ENCODE measurements at regions not wholly inside any gene's neighbourhood (a gene's known extent, or its start where the extent isn't known, plus 50 kb on each side); places are given as distances from the start of the nearest gene placed in this dataset.

DNA sequence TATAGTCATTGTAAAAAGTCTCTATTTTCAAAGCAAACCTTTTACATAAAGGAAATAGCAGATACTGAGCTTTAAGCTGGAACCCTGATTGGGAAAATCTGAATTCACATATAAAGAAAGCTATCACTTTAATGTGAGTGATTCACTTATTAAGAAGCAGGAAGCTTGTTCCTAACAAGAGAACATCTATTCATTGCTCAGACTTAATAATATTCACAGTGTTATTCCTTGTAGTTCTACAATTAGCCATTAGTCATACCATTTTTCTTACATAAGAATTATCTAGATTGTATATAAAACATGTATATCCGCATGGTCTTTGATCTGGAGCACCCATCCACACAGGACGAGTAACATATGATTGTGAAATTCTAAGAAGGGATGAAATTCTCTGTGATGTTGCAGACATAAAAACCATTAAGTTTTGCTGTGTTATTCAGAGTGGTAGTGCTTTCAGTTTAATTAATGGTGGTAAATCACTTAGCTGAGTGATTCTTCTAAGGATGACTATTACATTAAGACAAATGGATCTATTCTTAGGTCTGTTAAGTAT lies 71.1 kb upstream of the FOXQ1 start:
- Histone ChIP-seq H3K36me3 (replicated peaks in 1 of 2; ENCODE audit: control insufficient read depth in 1 of 2, insufficient read depth in 2 of 2, low read length in 1 of 2) (no peaks in the 10 kb centered on the region), H3K27me3 (ENCODE audit: insufficient read depth) (peaks cover 54% of the 10 kb centered on the region; the same call in 1 of the 2 replicates), H3K4me2 (no peak overlapping the region), H3K9me3 (no peaks in the 10 kb centered on the region), H3K79me2 (ENCODE audit: insufficient read depth) (no peaks in the 10 kb centered on the region), H3K9me2 (no peaks in the 10 kb centered on the region), H3K9ac (no peak overlapping the region), H3K4me1 (ENCODE audit: control insufficient read depth in 1 of 2, insufficient read depth in 2 of 2, low read depth in 1 of 2, low read length in 1 of 2) (no peaks in the 10 kb centered on the region), H3K4me3 (ENCODE audit: low read depth in 2 of 2, low read length in 1 of 2) (no peak overlapping the region), H2AFZ (ENCODE audit: low read depth) (no peak overlapping the region), H3F3A (replicated peaks; ENCODE audit: insufficient read depth) (no peaks in the 10 kb centered on the region), H3K27ac (ENCODE audit: low read depth in 2 of 2, low read length in 1 of 2) (no peak overlapping the region), H4K20me1 (ENCODE audit: insufficient read depth) (no peaks in the 10 kb centered on the region)
- DNase-seq, result no peak
- WGBS (ENCODE audit: low lambda C conversion rate), result 7% methylated on average over 2 of the region's 2 CpGs
- ChIA-PET CTCF (no interaction called here), POLR2A (no interaction called here)
- TF ChIP-seq NRF1 (IDR thresholded peaks at IDR 0.05; ENCODE audit: low read depth, low read length), result no peak
- TF ChIP-seq, protein P1, sequence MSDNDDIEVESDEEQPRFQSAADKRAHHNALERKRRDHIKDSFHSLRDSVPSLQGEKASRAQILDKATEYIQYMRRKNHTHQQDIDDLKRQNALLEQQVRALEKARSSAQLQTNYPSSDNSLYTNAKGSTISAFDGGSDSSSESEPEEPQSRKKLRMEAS (IDR thresholded peaks at IDR 0.05; ENCODE audit: low read depth), result no peak
- no peak for TF ChIP-seq GATA2 (CRISPR knock-in tag; IDR thresholded peaks at IDR 0.05)
- no peak for TF ChIP-seq ELF1 (IDR thresholded peaks at IDR 0.05)
- no peak for TF ChIP-seq EZH2phosphoT487 (IDR thresholded peaks at IDR 0.05; ENCODE audit: borderline replicate concordance, low read depth)
- no peak for TF ChIP-seq EP300 (IDR thresholded peaks at IDR 0.05; ENCODE audit: borderline replicate concordance in 1 of 2, low read depth in 1 of 2, low read length in 1 of 2)

DNA sequence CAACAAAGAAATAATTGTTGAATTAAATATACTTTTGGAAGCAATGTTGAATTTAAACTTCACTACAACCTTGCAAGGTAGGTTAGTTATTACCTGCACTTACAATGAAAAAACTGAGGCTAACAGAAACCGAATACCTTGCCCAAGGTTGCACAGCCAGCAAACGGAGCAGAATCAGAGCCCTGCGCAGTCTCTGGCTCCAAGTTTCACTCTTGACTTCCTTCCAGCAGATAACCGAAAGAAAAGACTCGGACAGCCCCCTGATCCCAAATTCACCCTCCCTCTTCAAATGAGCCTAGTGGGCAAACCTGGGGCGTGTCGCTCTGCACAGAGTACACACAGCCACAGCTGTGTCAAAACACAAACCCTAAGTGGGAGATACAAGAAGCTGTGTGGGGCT lies 72.1 kb upstream of the FOXQ1 start:
- H3K9ac ChIP-seq, result no peak overlapping the region
- no peak overlapping the region for H2AFZ ChIP-seq (ENCODE audit: low read depth)
- no peak overlapping the region for H3K4me2 ChIP-seq
- TF ChIP-seq MXI1 (IDR thresholded peaks at IDR 0.05; ENCODE audit: low read depth, low read length), result no peak
- TF ChIP-seq JUND (IDR thresholded peaks at IDR 0.05), result no peak
- no peak for TF ChIP-seq EP300 (IDR thresholded peaks at IDR 0.05; ENCODE audit: borderline replicate concordance in 1 of 2, low read depth in 1 of 2, low read length in 1 of 2)
- H3K4me3 ChIP-seq (ENCODE audit: low read depth in 2 of 2, low read length in 1 of 2), result no peak overlapping the region
- H3F3A ChIP-seq (replicated peaks; ENCODE audit: insufficient read depth), result no peaks in the 10 kb centered on the region
- 10% methylated on average over 7 of the region's 7 CpGs for WGBS (ENCODE audit: low lambda C conversion rate)
- H3K27ac ChIP-seq (ENCODE audit: low read depth in 2 of 2, low read length in 1 of 2), result no peak overlapping the region
- no peaks in the 10 kb centered on the region for H3K9me3 ChIP-seq
- CTCF ChIA-PET, result no interaction called here
- DNase-seq, result no peak
- no peaks in the 10 kb centered on the region for H3K79me2 ChIP-seq (ENCODE audit: insufficient read depth)
- POLR2A ChIA-PET, result no interaction called here
- H3K36me3 ChIP-seq (replicated peaks in 1 of 2; ENCODE audit: control insufficient read depth in 1 of 2, insufficient read depth in 2 of 2, low read length in 1 of 2), result no peaks in the 10 kb centered on the region
- H3K4me1 ChIP-seq (ENCODE audit: control insufficient read depth in 1 of 2, insufficient read depth in 2 of 2, low read depth in 1 of 2, low read length in 1 of 2), result no peaks in the 10 kb centered on the region
- peaks cover 50% of the 10 kb centered on the region; the same call in 1 of the 2 replicates for H3K27me3 ChIP-seq (ENCODE audit: insufficient read depth)
- no peaks in the 10 kb centered on the region for H3K9me2 ChIP-seq
- H4K20me1 ChIP-seq (ENCODE audit: insufficient read depth), result no peaks in the 10 kb centered on the region

DNA sequence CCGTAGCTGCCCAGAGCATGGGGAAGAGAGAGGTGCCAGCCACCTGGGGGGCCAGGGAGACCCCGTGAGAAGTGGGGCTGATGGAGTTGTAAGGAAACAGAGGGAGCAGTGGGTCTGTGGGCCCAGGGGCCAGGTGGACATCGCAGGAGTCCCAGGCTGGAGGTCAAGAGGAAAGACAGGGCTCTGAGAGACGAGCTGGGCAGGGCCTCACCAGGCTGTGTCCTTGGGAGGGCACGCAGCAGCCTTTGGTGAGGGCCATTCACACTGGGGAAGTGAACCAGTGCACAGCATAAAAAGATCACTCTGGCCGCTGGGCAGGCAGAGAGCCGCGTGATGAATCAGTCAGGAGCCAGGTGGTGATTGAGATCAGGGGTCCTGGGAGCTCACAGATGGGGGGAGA lies 73.9 kb upstream of the FOXQ1 start:
- whole genome bisulfite sequencing (ENCODE audit: low lambda C conversion rate), result 18% methylated on average over 5 of the region's 8 CpGs
- Histone ChIP-seq H3K9ac (no peak overlapping the region), H3K4me2 (no peak overlapping the region), H2AFZ (ENCODE audit: low read depth) (no peak overlapping the region), H3K9me2 (no peaks in the 10 kb centered on the region), H3K27me3 (ENCODE audit: insufficient read depth) (peaks cover 43% of the 10 kb centered on the region; the same call in 1 of the 2 replicates), H3K27ac (ENCODE audit: low read depth in 2 of 2, low read length in 1 of 2) (no peak overlapping the region), H3K4me3 (ENCODE audit: low read depth in 2 of 2, low read length in 1 of 2) (no peak overlapping the region), H3K36me3 (replicated peaks in 1 of 2; ENCODE audit: control insufficient read depth in 1 of 2, insufficient read depth in 2 of 2, low read length in 1 of 2) (no peaks in the 10 kb centered on the region), H3K9me3 (no peaks in the 10 kb centered on the region), H3K79me2 (ENCODE audit: insufficient read depth) (no peaks in the 10 kb centered on the region), H4K20me1 (ENCODE audit: insufficient read depth) (no peaks in the 10 kb centered on the region), H3K4me1 (ENCODE audit: control insufficient read depth in 1 of 2, insufficient read depth in 2 of 2, low read depth in 1 of 2, low read length in 1 of 2) (no peaks in the 10 kb centered on the region), H3F3A (replicated peaks; ENCODE audit: insufficient read depth) (no peaks in the 10 kb centered on the region)
- no peak for TF ChIP-seq SMC3 (IDR thresholded peaks at IDR 0.05; ENCODE audit: low read depth, low read length)
- TF ChIP-seq EZH2phosphoT487 (IDR thresholded peaks at IDR 0.05; ENCODE audit: borderline replicate concordance, low read depth), result no peak
- TF ChIP-seq, protein P2, sequence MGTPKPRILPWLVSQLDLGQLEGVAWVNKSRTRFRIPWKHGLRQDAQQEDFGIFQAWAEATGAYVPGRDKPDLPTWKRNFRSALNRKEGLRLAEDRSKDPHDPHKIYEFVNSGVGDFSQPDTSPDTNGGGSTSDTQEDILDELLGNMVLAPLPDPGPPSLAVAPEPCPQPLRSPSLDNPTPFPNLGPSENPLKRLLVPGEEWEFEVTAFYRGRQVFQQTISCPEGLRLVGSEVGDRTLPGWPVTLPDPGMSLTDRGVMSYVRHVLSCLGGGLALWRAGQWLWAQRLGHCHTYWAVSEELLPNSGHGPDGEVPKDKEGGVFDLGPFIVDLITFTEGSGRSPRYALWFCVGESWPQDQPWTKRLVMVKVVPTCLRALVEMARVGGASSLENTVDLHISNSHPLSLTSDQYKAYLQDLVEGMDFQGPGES (IDR thresholded peaks at IDR 0.05; ENCODE audit: low read depth, low read length), result no peak
- no peak for TF ChIP-seq NRF1 (IDR thresholded peaks at IDR 0.05; ENCODE audit: low read depth, low read length)
- no peak for TF ChIP-seq GATA2 (CRISPR knock-in tag; IDR thresholded peaks at IDR 0.05)
- no peak for TF ChIP-seq FOXJ3 (CRISPR knock-in tag; IDR thresholded peaks at IDR 0.05)
- TF ChIP-seq FOSL2 (IDR thresholded peaks at IDR 0.05; ENCODE audit: borderline replicate concordance, low read depth), result no peak
- TF ChIP-seq RCOR1 (IDR thresholded peaks at IDR 0.05; ENCODE audit: low read length), result no peak
- no peak for TF ChIP-seq TAF1 (IDR thresholded peaks at IDR 0.05; ENCODE audit: borderline replicate concordance, low read depth, low read length)
- no peak for TF ChIP-seq MEF2A (IDR thresholded peaks at IDR 0.05; ENCODE audit: borderline replicate concordance, low read depth)
- DNase-seq, result no peak
- CTCF ChIA-PET, result no interaction called here
- POLR2A ChIA-PET, result no interaction called here

All from SK-N-SH (cell line).